Trophoblast cell (in vitro differentiated cells and primary cell): ENCODE measurements at regions not wholly inside any gene's neighbourhood (a gene's known extent, or its start where the extent isn't known, plus 50 kb on each side); places are given as distances from the start of the nearest gene placed in this dataset.
A peak's percentile ranks its signal among the peaks of the same experiment; 100 is the strongest.

Experiments used
- DNase-seq, 2 donors: peaks; one replicate each; pipeline ENCODE4 v3.0.0-alpha.2; 2016
- H2AFZ ChIP-seq: 2 replicates; pipeline ENCODE4 v1.6.1; 2013; ENCODE audit warnings: low read length, moderate library complexity, mild to moderate bottlenecking; ENCODE audit not compliant: insufficient read depth, poor library complexity
- H2AK5ac ChIP-seq: 2 replicates; pipeline ENCODE4 v1.6.1; 2013; ENCODE audit warnings: mild to moderate bottlenecking, low read length
- H2BK120ac ChIP-seq: 2 replicates; pipeline ENCODE4 v1.6.1; 2013; ENCODE audit warnings: low read length, mild to moderate bottlenecking, moderate library complexity; ENCODE audit not compliant: insufficient read depth, poor library complexity
- H2BK12ac ChIP-seq: 2 replicates; pipeline ENCODE4 v1.6.1; 2013; ENCODE audit warnings: mild to moderate bottlenecking, low read length, moderate library complexity
- H2BK5ac ChIP-seq: 2 replicates; pipeline ENCODE4 v1.6.1; 2013; ENCODE audit warnings: low read length, low read depth, moderate library complexity, mild to moderate bottlenecking; ENCODE audit not compliant: poor library complexity
- H3K14ac ChIP-seq: 2 replicates; pipeline ENCODE4 v1.6.1; 2013; ENCODE audit warnings: mild to moderate bottlenecking, low read length
- H3K18ac ChIP-seq: 2 replicates; pipeline ENCODE4 v1.6.1; 2013; ENCODE audit warnings: mild to moderate bottlenecking, low read length
- H3K23ac ChIP-seq: 2 replicates; pipeline ENCODE4 v1.6.1; 2013; ENCODE audit warnings: low read length
- H3K27ac ChIP-seq: 2 replicates; pipeline ENCODE4 v1.5.1; 2013; ENCODE audit warnings: low read depth, mild to moderate bottlenecking, inconsistent platforms, low read length, moderate library complexity
- H3K27me3 ChIP-seq: 2 replicates; pipeline ENCODE4 v1.6.1; 2013; ENCODE audit warnings: inconsistent platforms, mild to moderate bottlenecking, low read length, moderate library complexity; ENCODE audit not compliant: insufficient read depth
- H3K36me3 ChIP-seq, 2 experiments: 1 replicate in 1 of 2; 2 replicates in 1 of 2; pipeline ENCODE4 v1.6.1; 2013; ENCODE audit warnings: low read length in 2 of 2, mild to moderate bottlenecking in 2 of 2, moderate library complexity in 1 of 2; ENCODE audit not compliant: insufficient read depth in 2 of 2, control insufficient read depth in 1 of 2
- H3K4ac ChIP-seq: 2 replicates; pipeline ENCODE4 v1.6.1; 2013; ENCODE audit warnings: low read depth, mild to moderate bottlenecking, low read length, moderate library complexity
- H3K4me1 ChIP-seq, 2 experiments: 1 replicate in 1 of 2; 2 replicates in 1 of 2; pipeline ENCODE4 v1.6.1; 2013; ENCODE audit warnings: low read length in 2 of 2, mild to moderate bottlenecking in 2 of 2, moderate library complexity in 1 of 2; ENCODE audit not compliant: insufficient read depth in 2 of 2, control insufficient read depth in 1 of 2
- H3K4me2 ChIP-seq: 2 replicates; pipeline ENCODE4 v1.6.1; 2013; ENCODE audit warnings: inconsistent platforms, mild to moderate bottlenecking, low read length, moderate library complexity
- H3K4me3 ChIP-seq: 2 replicates; pipeline ENCODE4 v1.5.1; 2013; ENCODE audit warnings: mild to moderate bottlenecking, low read depth, low read length, inconsistent platforms
- H3K79me1 ChIP-seq: one replicate; pipeline ENCODE4 v1.6.1; 2013; ENCODE audit warnings: low read length
- H3K79me2 ChIP-seq: 2 replicates; pipeline ENCODE4 v1.6.1; 2013; ENCODE audit warnings: low read length, mild to moderate bottlenecking; ENCODE audit not compliant: control insufficient read depth, insufficient read depth, poor library complexity
- H3K9ac ChIP-seq: 2 replicates; pipeline ENCODE4 v1.6.1; 2013; ENCODE audit warnings: mild to moderate bottlenecking, low read length
- H3K9me3 ChIP-seq: 2 replicates; pipeline ENCODE4 v1.6.1; 2013; ENCODE audit warnings: low read depth, mild to moderate bottlenecking, control low read depth, inconsistent platforms, low read length; ENCODE audit not compliant: insufficient read depth
- H4K12ac ChIP-seq: 2 replicates; pipeline ENCODE4 v1.6.1; 2013; ENCODE audit warnings: low read depth, mild to moderate bottlenecking, low read length, moderate library complexity
- H4K8ac ChIP-seq: 2 replicates; pipeline ENCODE4 v1.6.1; 2013; ENCODE audit warnings: low read depth, mild to moderate bottlenecking, low read length, moderate library complexity
- H4K91ac ChIP-seq: one replicate; pipeline ENCODE4 v1.6.1; 2013; ENCODE audit warnings: low read depth, mild to moderate bottlenecking, low read length, moderate library complexity
- WGBS: extraction: QIAGEN DNeasy Blood & Tissue Kit; methylation state at CpG from one replicate; pipeline ENCODE4 v1.1.7; 2013; ENCODE audit warnings: missing lambda C conversion rate; ENCODE audit not compliant: insufficient read length, insufficient coverage; ENCODE audit errors: extremely low coverage; 5-methylcytosine and 5-hydroxymethylcytosine counted together

GRCh38 chr2:123040506-123040905 is 984.6 kb upstream of the CNTNAP5 start:
- H3K27me3 ChIP-seq: no peaks in the 10 kb centered on the region
- H3K14ac ChIP-seq: no peak overlapping the region
- no peak overlapping the region for H4K91ac ChIP-seq
- H3K27ac ChIP-seq: no peak overlapping the region
- no peaks in the 10 kb centered on the region for H3K4me1 ChIP-seq
- no peak overlapping the region for H2AFZ ChIP-seq
- no peak overlapping the region for H3K4ac ChIP-seq
- H3K4me2 ChIP-seq: no peak overlapping the region
- H3K9me3 ChIP-seq: no peaks in the 10 kb centered on the region
- H3K23ac ChIP-seq: no peak overlapping the region
- no CpG with 5 or more reads among the region's 1 CpG for WGBS
- peak in 1 of 2 donors; percentile 56 for DNase-seq
- no peak overlapping the region for H4K12ac ChIP-seq
- H2BK12ac ChIP-seq: no peak overlapping the region
- H3K4me3 ChIP-seq: no peak overlapping the region
- no peak overlapping the region for H2BK120ac ChIP-seq
- H4K8ac ChIP-seq: no peak overlapping the region
- H3K36me3 ChIP-seq: no peaks in the 10 kb centered on the region
- no peak overlapping the region for H3K18ac ChIP-seq
- no peaks in the 10 kb centered on the region for H3K79me1 ChIP-seq
- H2BK5ac ChIP-seq: no peak overlapping the region
- H2AK5ac ChIP-seq: no peak overlapping the region
- no peaks in the 10 kb centered on the region for H3K79me2 ChIP-seq
- no peak overlapping the region for H3K9ac ChIP-seq

GRCh38 chr2:123043458-123043857 is 981.6 kb upstream of the CNTNAP5 start:
- Histone ChIP-seq H2BK120ac (no peak overlapping the region), H3K79me2 (no peaks in the 10 kb centered on the region), H4K8ac (no peak overlapping the region), H3K36me3 (no peaks in the 10 kb centered on the region), H3K27ac (no peak overlapping the region), H3K4me1 (no peaks in the 10 kb centered on the region), H3K4ac (no peak overlapping the region), H2BK5ac (no peak overlapping the region), H3K27me3 (no peaks in the 10 kb centered on the region), H3K18ac (no peak overlapping the region), H3K23ac (no peak overlapping the region), H3K14ac (no peak overlapping the region), H3K4me2 (no peak overlapping the region), H2BK12ac (no peak overlapping the region), H3K9ac (no peak overlapping the region), H2AK5ac (no peak overlapping the region), H2AFZ (no peak overlapping the region), H4K91ac (no peak overlapping the region), H3K9me3 (no peaks in the 10 kb centered on the region), H4K12ac (no peak overlapping the region), H3K79me1 (no peaks in the 10 kb centered on the region), H3K4me3 (no peak overlapping the region)
- WGBS: no CpG with 5 or more reads among the region's 1 CpG
- no peak for DNase-seq

- no peaks in the 10 kb centered on the region for H3K79me1 ChIP-seq
- H3K9me3 ChIP-seq: no peaks in the 10 kb centered on the region
- no peak for DNase-seq
- no peak overlapping the region for H4K91ac ChIP-seq
- no peak overlapping the region for H3K4me3 ChIP-seq
- H3K36me3 ChIP-seq: no peaks in the 10 kb centered on the region
- no peak overlapping the region for H3K4me2 ChIP-seq
- no peak overlapping the region for H3K18ac ChIP-seq
- H3K9ac ChIP-seq: no peak overlapping the region
- H2AK5ac ChIP-seq: no peak overlapping the region
- H3K14ac ChIP-seq: no peak overlapping the region
- no peak overlapping the region for H3K23ac ChIP-seq
- H3K27me3 ChIP-seq: no peaks in the 10 kb centered on the region
- no CpG with 5 or more reads among the region's 3 CpGs for WGBS
- H4K8ac ChIP-seq: no peak overlapping the region
- no peak overlapping the region for H2BK5ac ChIP-seq
- no peak overlapping the region for H2AFZ ChIP-seq
- no peak overlapping the region for H3K4ac ChIP-seq
- H3K4me1 ChIP-seq: no peaks in the 10 kb centered on the region
- H2BK120ac ChIP-seq: no peak overlapping the region
- no peak overlapping the region for H3K27ac ChIP-seq
- H2BK12ac ChIP-seq: no peak overlapping the region
- H3K79me2 ChIP-seq: no peaks in the 10 kb centered on the region
- no peak overlapping the region for H4K12ac ChIP-seq
Observed at GRCh38 chr2:123045713-123046112, 979.4 kb upstream of the CNTNAP5 start.

- H3K4me2 ChIP-seq: no peak overlapping the region
- no peak overlapping the region for H4K8ac ChIP-seq
- H3K4me3 ChIP-seq: no peak overlapping the region
- DNase-seq: peak; percentile 11 to 70
- H2AFZ ChIP-seq: no peak overlapping the region
- no peak overlapping the region for H3K23ac ChIP-seq
- H3K4ac ChIP-seq: no peak overlapping the region
- no peaks in the 10 kb centered on the region for H3K36me3 ChIP-seq
- H3K4me1 ChIP-seq: no peaks in the 10 kb centered on the region
- H3K27ac ChIP-seq: no peak overlapping the region
- no peak overlapping the region for H4K12ac ChIP-seq
- no peak overlapping the region for H3K9ac ChIP-seq
- no peaks in the 10 kb centered on the region for H3K79me2 ChIP-seq
- no peaks in the 10 kb centered on the region for H3K79me1 ChIP-seq
- H4K91ac ChIP-seq: no peak overlapping the region
- no peak overlapping the region for H3K14ac ChIP-seq
- H2AK5ac ChIP-seq: no peak overlapping the region
- no peaks in the 10 kb centered on the region for H3K27me3 ChIP-seq
- H2BK120ac ChIP-seq: no peak overlapping the region
- no peaks in the 10 kb centered on the region for H3K9me3 ChIP-seq
- H2BK12ac ChIP-seq: no peak overlapping the region
- no peak overlapping the region for H2BK5ac ChIP-seq
- no peak overlapping the region for H3K18ac ChIP-seq
Observed at GRCh38 chr2:123047186-123047585, 977.9 kb upstream of the CNTNAP5 start.
